HG03378 (cell line): ENCODE measurements at regions not wholly inside any gene's neighbourhood (a gene's known extent, or its start where the extent isn't known, plus 50 kb on each side); places are given as distances from the start of the nearest gene placed in this dataset.

Experiments used
- ATAC-seq: cut with Tn5 transposase; IDR thresholded peaks from one replicate; pipeline ENCODE4 v1.9.1; 2021; ENCODE audit warnings: mild to moderate bottlenecking, moderate library complexity; ENCODE audit not compliant: unreplicated experiment

GRCh38 chr4:123737156-123737555 lies 340.6 kb downstream of the SPRY1 start:
- no peak for ATAC-seq

GRCh38 chr4:123739806-123740205 lies 343.2 kb downstream of the SPRY1 start:
- ATAC-seq, result no peak

GRCh38 chr4:123740236-123740635 lies 343.6 kb downstream of the SPRY1 start:
- no peak for ATAC-seq

- no peak for ATAC-seq
Measured at GRCh38 chr4:123741906-123742305, 345.3 kb downstream of the SPRY1 start.

- ATAC-seq, result no peak
Measured at GRCh38 chr4:123743848-123744247, 347.3 kb downstream of the SPRY1 start.

- ATAC-seq, result no peak
Measured at GRCh38 chr4:123744664-123745290, 348.2 kb downstream of the SPRY1 start.

- no peak for ATAC-seq
Measured at GRCh38 chr4:123747016-123747415, 350.4 kb downstream of the SPRY1 start.

GRCh38 chr4:123748806-123749205 lies 352.2 kb downstream of the SPRY1 start:
- no peak for ATAC-seq

- ATAC-seq, result no peak
Measured at GRCh38 chr4:123749383-123749782, 352.8 kb downstream of the SPRY1 start.

GRCh38 chr4:123750044-123750443 lies 353.4 kb downstream of the SPRY1 start:
- ATAC-seq, result no peak

- no peak for ATAC-seq
Measured at GRCh38 chr4:123755655-123756054, 359.1 kb downstream of the SPRY1 start.

GRCh38 chr4:123767806-123768205 lies 371.2 kb downstream of the SPRY1 start:
- no peak for ATAC-seq

GRCh38 chr4:123770884-123771283 lies 374.3 kb downstream of the SPRY1 start:
- ATAC-seq, result no peak

GRCh38 chr4:123776267-123776666 lies 379.7 kb downstream of the SPRY1 start:
- ATAC-seq, result peak; percentile 100

GRCh38 chr4:123777373-123777772 lies 380.8 kb downstream of the SPRY1 start:
- no peak for ATAC-seq

- ATAC-seq, result no peak
Measured at GRCh38 chr4:123783151-123783790, 386.7 kb downstream of the SPRY1 start.

- ATAC-seq, result no peak
Measured at GRCh38 chr4:123783921-123784320, 387.3 kb downstream of the SPRY1 start.

- no peak for ATAC-seq
Measured at GRCh38 chr4:123784626-123785025, 388.0 kb downstream of the SPRY1 start.

- ATAC-seq, result no peak
Measured at GRCh38 chr4:123785538-123785937, 388.9 kb downstream of the SPRY1 start.

- ATAC-seq, result no peak
Measured at GRCh38 chr4:123786163-123786915, 389.7 kb downstream of the SPRY1 start.

GRCh38 chr4:123786920-123787319 lies 390.3 kb downstream of the SPRY1 start:
- no peak for ATAC-seq

- ATAC-seq, result no peak
Measured at GRCh38 chr4:123787512-123788080, 391.0 kb downstream of the SPRY1 start.
